Erythroblast (primary cell): ENCODE measurements at regions not wholly inside any gene's neighbourhood (a gene's known extent, or its start where the extent isn't known, plus 50 kb on each side); places are given as distances from the start of the nearest gene placed in this dataset.

ENCODE experiments used
- GATA1 ChIP-seq: IDR thresholded peaks from 2 replicates; pipeline ENCODE4 v1.6.1; 2011; ENCODE audit warnings: low read depth, mild to moderate bottlenecking, control low read depth, low read length, moderate library complexity
- POLR2A ChIP-seq: IDR thresholded peaks from 2 replicates; pipeline ENCODE4 v1.6.1; 2011; ENCODE audit warnings: mild to moderate bottlenecking, low read length

- TF ChIP-seq POLR2A (no peak), GATA1 (no peak)
These were observed 459.9 kb downstream of the PIK3C3 start for GRCh38 chr18:42414756-42415454.
